ENCODE measurements at regions not wholly inside any gene's neighbourhood (a gene's known extent, or its start where the extent isn't known, plus 50 kb on each side); places are given as distances from the start of the nearest gene placed in this dataset.

- 0% methylated on average over 6 of the region's 6 CpGs for WGBS (ENCODE audit: insufficient coverage, low coverage, missing lambda C conversion rate)
- ChIA-PET CTCF (ENCODE audit: low intra/inter-chr PET ratio) (no interaction called here), POLR2A (no interaction called here)
- in situ Hi-C loops (cut with MboI), result no loop called here
- Histone ChIP-seq H3K9ac (ENCODE audit: insufficient read depth in 1 of 2, low read depth in 2 of 2, low read length in 2 of 2) (no peak overlapping the region), H3K36me3 (ENCODE audit: control insufficient read depth, insufficient read depth, low read length) (no peaks in the 10 kb centered on the region), H3K4me3 (no peak overlapping the region), H3K4me2 (ENCODE audit: insufficient read depth, low read length) (no peak overlapping the region), H3K79me2 (ENCODE audit: control insufficient read depth, insufficient read depth, low read length) (no peaks in the 10 kb centered on the region), H4K20me1 (replicated peaks; ENCODE audit: control insufficient read depth, insufficient read depth, low read length) (0 out of 2 replicates have a peak, but pooled peaks cover 4% of the 10 kb centered on the region), H3K27me3 (ENCODE audit: control insufficient read depth in 2 of 2, insufficient read depth in 2 of 2, low read length in 2 of 2) (peaks cover 0 to 47% of the 10 kb centered on the region in 2 experiments; a peak in 3 of 5 replicates), H3K9me1 (ENCODE audit: control insufficient read depth, insufficient read depth, low read length) (no peaks in the 10 kb centered on the region), H3K9me3 (replicated peaks; ENCODE audit: control insufficient read depth, insufficient read depth, low read depth, low read length) (no peaks in the 10 kb centered on the region), H3K4me1 (replicated peaks in 1 of 2; ENCODE audit: control insufficient read depth in 2 of 2, insufficient read depth in 2 of 2, low read length in 2 of 2) (no peaks in the 10 kb centered on the region), H3K27ac (ENCODE audit: extremely low read depth, low read depth, low read length) (no peak overlapping the region), H2AFZ (ENCODE audit: low read depth, low read length) (no peak overlapping the region)
- FAIRE-seq, result no peak
- BruUV-seq (replicated peaks), result no TSS peak
- no peak for ATAC-seq
- intact Hi-C loops (cut with micrococcal nuclease), result no loop called here
- DNase-seq (ENCODE audit: extremely low read depth in 1 of 4, low spot score in 3 of 4), result no peak
- TF ChIP-seq ZNF431 (CRISPR knock-in tag; IDR thresholded peaks at IDR 0.05), result no peak
- TF ChIP-seq E2F8 (IDR thresholded peaks at IDR 0.05; ENCODE audit: low read depth, partially characterized antibody), result no peak
- no peak for TF ChIP-seq PRMT5 (CRISPR knock-in tag; IDR thresholded peaks at IDR 0.05)
- TF ChIP-seq ZNF695 (CRISPR knock-in tag; IDR thresholded peaks at IDR 0.05), result no peak
- TF ChIP-seq GATAD2A (IDR thresholded peaks at IDR 0.05), result no peak
- no peak for TF ChIP-seq CHCHD3 (CRISPR knock-in tag; IDR thresholded peaks at IDR 0.05)
- TF ChIP-seq ZNF780A (CRISPR knock-in tag; IDR thresholded peaks at IDR 0.05), result no peak
- TF ChIP-seq SMARCB1 (IDR thresholded peaks at IDR 0.05; ENCODE audit: insufficient read length, low read depth), result no peak
- no peak for TF ChIP-seq ESRRB (CRISPR knock-in tag; IDR thresholded peaks at IDR 0.05; ENCODE audit: borderline replicate concordance)
- no peak for TF ChIP-seq HNRNPLL (IDR thresholded peaks at IDR 0.05; ENCODE audit: low read depth, low read length, poor library complexity, severe bottlenecking)
- no peak for TF ChIP-seq DACH1 (IDR thresholded peaks at IDR 0.05; ENCODE audit: partially characterized antibody)
- TF ChIP-seq GABPB1 (CRISPR knock-in tag; IDR thresholded peaks at IDR 0.05), result no peak
- TF ChIP-seq SLC30A9 (CRISPR knock-in tag; IDR thresholded peaks at IDR 0.05), result no peak
- TF ChIP-seq SRSF1 (IDR thresholded peaks at IDR 0.05; ENCODE audit: low read depth, low read length), result no peak
- TF ChIP-seq ATF6 (CRISPR knock-in tag; IDR thresholded peaks at IDR 0.05), result no peak
- TF ChIP-seq ZFP91 (CRISPR knock-in tag; IDR thresholded peaks at IDR 0.05), result no peak
- TF ChIP-seq EZH2 (IDR thresholded peaks at IDR 0.05; ENCODE audit: borderline replicate concordance, low read depth, low read length), result no peak
- no peak for TF ChIP-seq TOE1 (IDR thresholded peaks at IDR 0.05; ENCODE audit: borderline replicate concordance)
- no peak for TF ChIP-seq TOE1 (CRISPR knock-in tag; IDR thresholded peaks at IDR 0.05; ENCODE audit: borderline replicate concordance, low read depth)
- no peak for TF ChIP-seq SRSF9 (IDR thresholded peaks at IDR 0.05; ENCODE audit: borderline replicate concordance, low read depth, low read length)
These were observed 142.6 kb downstream of the INHBB start for GRCh38 chr2:120488531-120488930.
